H9 (cell line): ENCODE measurements at regions not wholly inside any gene's neighbourhood (a gene's known extent, or its start where the extent isn't known, plus 50 kb on each side); places are given as distances from the start of the nearest gene placed in this dataset.

Source experiments
- DNase-seq: peaks from one replicate; pipeline ENCODE4 v3.0.0-alpha.2; 2017
- H2AFZ ChIP-seq: one replicate; pipeline ENCODE4 v1.6.1; 2013; ENCODE audit warnings: mild to moderate bottlenecking, low read length, control low read depth, moderate library complexity
- H2AK5ac ChIP-seq: 2 replicates; pipeline ENCODE4 v1.6.1; 2013; ENCODE audit warnings: low read length, control low read depth, mixed read lengths; ENCODE audit not compliant: insufficient read length
- H2BK120ac ChIP-seq: one replicate; pipeline ENCODE4 v1.6.1; 2013; ENCODE audit warnings: low read depth, mild to moderate bottlenecking, low read length, control low read depth, inconsistent platforms; ENCODE audit not compliant: poor library complexity, severe bottlenecking
- H2BK12ac ChIP-seq: 2 replicates; pipeline ENCODE4 v1.6.1; 2013; ENCODE audit warnings: low read length, control low read depth, mixed read lengths, low read depth; ENCODE audit not compliant: insufficient read length
- H2BK15ac ChIP-seq: 2 replicates; pipeline ENCODE4 v1.6.1; 2013; ENCODE audit warnings: low read depth, low read length, control low read depth
- H2BK20ac ChIP-seq: one replicate; pipeline ENCODE4 v1.6.1; 2013; ENCODE audit warnings: low read depth, mild to moderate bottlenecking, low read length, control low read depth, inconsistent platforms; ENCODE audit not compliant: poor library complexity, severe bottlenecking
- H2BK5ac ChIP-seq: 2 replicates; pipeline ENCODE4 v1.6.1; 2013; ENCODE audit warnings: low read length, control low read depth, mixed read lengths; ENCODE audit not compliant: insufficient read length
- H3K14ac ChIP-seq: 2 replicates; pipeline ENCODE4 v1.6.1; 2013; ENCODE audit warnings: low read length, control low read depth; ENCODE audit not compliant: insufficient read depth
- H3K18ac ChIP-seq: 2 replicates; pipeline ENCODE4 v1.6.1; 2013; ENCODE audit warnings: low read depth, mild to moderate bottlenecking, mixed read lengths, low read length, control low read depth; ENCODE audit not compliant: insufficient read length
- H3K23ac ChIP-seq: 2 replicates; pipeline ENCODE4 v1.6.1; 2013; ENCODE audit warnings: low read length, control low read depth, mixed read lengths, low read depth; ENCODE audit not compliant: insufficient read length
- H3K23me2 ChIP-seq: 2 replicates; pipeline ENCODE4 v1.6.1; 2013; ENCODE audit warnings: low read depth, mild to moderate bottlenecking, mixed read lengths, low read length, control low read depth; ENCODE audit not compliant: insufficient read length, poor library complexity, severe bottlenecking
- H3K27ac ChIP-seq: 2 replicates; pipeline ENCODE4 v1.5.1; 2013; ENCODE audit warnings: low read length, control low read depth, mixed read lengths, low read depth; ENCODE audit not compliant: insufficient read length
- H3K27me3 ChIP-seq: 2 replicates; pipeline ENCODE4 v1.6.1; 2013; ENCODE audit warnings: low read length, control low read depth, inconsistent platforms; ENCODE audit not compliant: insufficient read depth
- H3K4ac ChIP-seq: 2 replicates; pipeline ENCODE4 v1.6.1; 2013; ENCODE audit warnings: low read depth, mild to moderate bottlenecking, control low read depth, inconsistent platforms, low read length, moderate library complexity
- H3K4me1 ChIP-seq: 2 replicates; pipeline ENCODE4 v1.6.1; 2013; ENCODE audit warnings: low read length, control low read depth, inconsistent platforms; ENCODE audit not compliant: insufficient read depth
- H3K4me2 ChIP-seq: 2 replicates; pipeline ENCODE4 v1.6.1; 2013; ENCODE audit warnings: low read length, control low read depth, mixed read lengths; ENCODE audit not compliant: insufficient read length, insufficient read depth
- H3K56ac ChIP-seq: 2 replicates; pipeline ENCODE4 v1.6.1; 2013; ENCODE audit warnings: low read depth, mild to moderate bottlenecking, mixed read lengths, low read length, control low read depth; ENCODE audit not compliant: insufficient read length
- H3K79me1 ChIP-seq: 2 replicates; pipeline ENCODE4 v1.6.1; 2013; ENCODE audit warnings: low read depth, mild to moderate bottlenecking, moderate library complexity, low read length, control low read depth, inconsistent platforms; ENCODE audit not compliant: insufficient read depth, poor library complexity, severe bottlenecking
- H3K79me2 ChIP-seq: 2 replicates; pipeline ENCODE4 v1.6.1; 2013; ENCODE audit warnings: low read length, control low read depth, inconsistent platforms; ENCODE audit not compliant: insufficient read depth
- H3K9ac ChIP-seq: 2 replicates; pipeline ENCODE4 v1.6.1; 2013; ENCODE audit warnings: low read length, control low read depth, mixed read lengths; ENCODE audit not compliant: insufficient read length; ENCODE audit errors: extremely low read depth
- H3K9me3 ChIP-seq: one replicate; pipeline ENCODE4 v1.6.1; 2013; ENCODE audit warnings: low read depth, low read length, inconsistent platforms; ENCODE audit not compliant: control insufficient read depth
- H3T11ph ChIP-seq: one replicate; pipeline ENCODE4 v1.6.1; 2013; ENCODE audit warnings: mild to moderate bottlenecking, low read length, control low read depth, inconsistent platforms
- H4K20me1 ChIP-seq: one replicate; pipeline ENCODE4 v1.6.1; 2013; ENCODE audit not compliant: control insufficient read depth, insufficient read length, insufficient read depth
- H4K5ac ChIP-seq: 2 replicates; pipeline ENCODE4 v1.6.1; 2013; ENCODE audit warnings: low read depth, mild to moderate bottlenecking, mixed read lengths, low read length, control low read depth; ENCODE audit not compliant: insufficient read length
- H4K8ac ChIP-seq: replicated peaks from 2 replicates; pipeline ENCODE4 v1.6.1; 2013; ENCODE audit warnings: low read length, control low read depth, mixed read lengths, low read depth; ENCODE audit not compliant: insufficient read length
- H4K91ac ChIP-seq: 2 replicates; pipeline ENCODE4 v1.6.1; 2013; ENCODE audit warnings: low read depth, mild to moderate bottlenecking, moderate library complexity, mixed read lengths, low read length, control low read depth; ENCODE audit not compliant: insufficient read length
- H3K27ac Mint-ChIP-seq, 3 experiments: 2 replicates in 2 of 3; 3 replicates in 1 of 3; pipeline ENCODE4 v1.8.0; 2020 to 2021; ENCODE audit warnings: mixed read lengths in 3 of 3, mild to moderate bottlenecking in 1 of 3, moderate library complexity in 1 of 3
- H3K27me3 Mint-ChIP-seq: 2 replicates; pipeline ENCODE4 v1.8.0; 2021; ENCODE audit warnings: low read depth, mild to moderate bottlenecking, moderate library complexity, mixed read lengths
- H3K36me3 Mint-ChIP-seq, 3 experiments: 2 replicates in 2 of 3; 3 replicates in 1 of 3; pipeline ENCODE4 v1.8.0; 2020 to 2021; ENCODE audit warnings: low read depth in 3 of 3, mixed read lengths in 3 of 3; ENCODE audit not compliant: insufficient read depth in 1 of 3
- H3K4me1 Mint-ChIP-seq, 2 experiments: 2 replicates each; pipeline ENCODE4 v1.8.0; 2020; ENCODE audit warnings: mixed read lengths in 2 of 2
- H3K4me3 Mint-ChIP-seq, 2 experiments: 2 replicates in 1 of 2; 3 replicates in 1 of 2; pipeline ENCODE4 v1.8.0; 2020 to 2021; ENCODE audit warnings: mild to moderate bottlenecking in 2 of 2, mixed read lengths in 2 of 2, moderate library complexity in 1 of 2
- H3K9me3 Mint-ChIP-seq, 2 experiments: 2 replicates in 1 of 2; 3 replicates in 1 of 2; pipeline ENCODE4 v1.8.0; 2020; ENCODE audit warnings: mild to moderate bottlenecking in 2 of 2, mixed read lengths in 2 of 2, moderate library complexity in 1 of 2
- CTCF ChIP-seq: fragments of 200-600 bp; sonication (generic); conservative IDR thresholded peaks from 3 replicates; pipeline ENCODE4 v1.8.0; 2021; ENCODE audit warnings: antibody characterized with exemption, mild to moderate bottlenecking
- WGBS: extraction: QIAGEN DNeasy Blood & Tissue Kit; methylation state at CpG from one replicate; pipeline ENCODE4 v1.1.7; 2013; ENCODE audit warnings: missing lambda C conversion rate, low lambda C conversion rate, mixed read lengths; ENCODE audit not compliant: insufficient read length; ENCODE audit errors: extremely low coverage; 5-methylcytosine and 5-hydroxymethylcytosine counted together

GRCh38 chr19:30226464-30227011 is 145.6 kb upstream of the ZNF536 start:
- WGBS = no CpG with 5 or more reads among the region's 29 CpGs
- Histone ChIP-seq H3K27me3 (peaks cover 59% of the 10 kb centered on the region), H3K4ac (no peak overlapping the region), H4K20me1 (no peaks in the 10 kb centered on the region), H3K56ac (no peak overlapping the region), H4K5ac (no peak overlapping the region), H2BK20ac (no peak overlapping the region), H2AFZ (no peak overlapping the region), H2BK15ac (no peak overlapping the region), H3K18ac (no peak overlapping the region), H2AK5ac (no peak overlapping the region), H4K8ac (no peak overlapping the region), H3K9ac (no peak overlapping the region), H3K4me2 (peak overlapping the region; percentile 82), H3K27ac (no peak overlapping the region), H3K23me2 (peaks cover 20% of the 10 kb centered on the region), H3K23ac (no peak overlapping the region), H2BK5ac (no peak overlapping the region), H3K9me3 (no peaks in the 10 kb centered on the region), H3K79me2 (no peaks in the 10 kb centered on the region), H3K14ac (no peak overlapping the region), H2BK12ac (no peak overlapping the region), H3T11ph (no peak overlapping the region), H3K79me1 (no peaks in the 10 kb centered on the region), H4K91ac (no peak overlapping the region), H3K4me1 (no peaks in the 10 kb centered on the region), H2BK120ac (no peak overlapping the region)
- no peak for DNase-seq
- no peak for TF ChIP-seq CTCF
- H3K27ac Mint-ChIP-seq = no peak overlapping the region
- peaks cover 41 to 54% of the 10 kb centered on the region in 2 experiments for H3K4me1 Mint-ChIP-seq
- H3K4me3 Mint-ChIP-seq = peak overlapping the region; percentile 56 to 85
- H3K9me3 Mint-ChIP-seq = peaks cover 0 to 4% of the 10 kb centered on the region in 2 experiments; a peak in 3 of 5 replicates
- H3K36me3 Mint-ChIP-seq = no peaks in the 10 kb centered on the region
- peaks cover 92% of the 10 kb centered on the region for H3K27me3 Mint-ChIP-seq
